VCaP (cell line): ENCODE measurements at regions not wholly inside any gene's neighbourhood (a gene's known extent, or its start where the extent isn't known, plus 50 kb on each side); places are given as distances from the start of the nearest gene placed in this dataset.

Source experiments
- H3K27ac ChIP-seq: fragments of 450-650 bp; 2 replicates; pipeline ENCODE4 v1.5.1; 2017
- CTCF ChIP-seq: fragments of 450-650 bp; conservative IDR thresholded peaks from 2 replicates; pipeline ENCODE4 v1.5.1; 2017; ENCODE audit warnings: mild to moderate bottlenecking, moderate library complexity

GRCh38 chr10:43931308-43931930 is 282.7 kb upstream of the ZNF32 start:
- TF ChIP-seq CTCF = no peak
- H3K27ac ChIP-seq = no peak overlapping the region

GRCh38 chr10:43930777-43931176 is 282.1 kb upstream of the ZNF32 start:
- no peak for TF ChIP-seq CTCF
- H3K27ac ChIP-seq = no peak overlapping the region

- no peak overlapping the region for H3K27ac ChIP-seq
- no peak for TF ChIP-seq CTCF
Measured at GRCh38 chr10:43930243-43930642, 281.6 kb upstream of the ZNF32 start.

- TF ChIP-seq CTCF = no peak
Measured at GRCh38 chr10:43929122-43929521, 280.4 kb upstream of the ZNF32 start.

GRCh38 chr10:43928425-43928968 is 279.8 kb upstream of the ZNF32 start:
- no peak overlapping the region for H3K27ac ChIP-seq
- TF ChIP-seq CTCF = no peak

More at GRCh38 chr10:43929122-43929521, 280.4 kb upstream of the ZNF32 start:
- no peak overlapping the region for H3K27ac ChIP-seq

- no peak overlapping the region for H3K27ac ChIP-seq
- TF ChIP-seq CTCF = no peak
Measured at GRCh38 chr10:43926875-43927406, 278.3 kb upstream of the ZNF32 start.

GRCh38 chr10:43926371-43926770 is 277.7 kb upstream of the ZNF32 start:
- no peak overlapping the region for H3K27ac ChIP-seq
- TF ChIP-seq CTCF = no peak
